GM19043 (cell line): ENCODE measurements at regions not wholly inside any gene's neighbourhood (a gene's known extent, or its start where the extent isn't known, plus 50 kb on each side); places are given as distances from the start of the nearest gene placed in this dataset.
A peak's percentile ranks its signal among the peaks of the same experiment; 100 is the strongest.
"Not testable (repeated sequence)": the region's sequence is repeated elsewhere in the genome, so short reads cannot be mapped to it uniquely, and the experiment has no call there.

Experiments
- ATAC-seq: cut with Tn5 transposase; IDR thresholded peaks from one replicate; pipeline ENCODE4 v1.9.1; 2021; ENCODE audit warnings: low read depth; ENCODE audit not compliant: unreplicated experiment

- no peak for ATAC-seq
Measured at GRCh38 chr1:173337126-173337525, 130.0 kb upstream of the TNFSF4 start.

- no peak for ATAC-seq
Measured at GRCh38 chr1:173341307-173341706, 134.2 kb upstream of the TNFSF4 start.

DNA sequence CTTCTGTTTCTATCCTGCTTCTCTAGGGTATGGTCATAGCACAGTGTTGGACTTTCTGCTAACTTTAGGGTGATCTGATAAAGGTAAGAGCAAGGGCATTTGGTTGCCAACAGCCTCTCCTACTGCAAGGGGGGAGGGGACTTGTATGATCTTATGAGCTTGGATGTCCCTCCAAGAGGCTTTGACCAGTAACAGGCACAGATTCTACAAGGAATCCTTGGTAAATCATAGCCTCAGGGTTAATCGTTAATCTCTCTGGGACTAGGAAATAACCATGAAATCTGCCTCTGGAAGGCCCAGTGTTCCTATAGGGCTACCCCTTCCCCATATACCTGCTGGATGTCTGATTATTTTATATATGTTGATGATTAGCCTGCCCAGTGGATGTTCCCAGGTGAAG, 134.8 kb upstream of the TNFSF4 start:
- no peak for ATAC-seq

GRCh38 chr1:173342736-173343135, 134.4 kb upstream of the PRDX6 start:
- no peak for ATAC-seq

- ATAC-seq = no peak
Measured at GRCh38 chr1:173344034-173344743, 132.9 kb upstream of the PRDX6 start.

- ATAC-seq = no peak
Measured at GRCh38 chr1:173347282-173347818, 129.8 kb upstream of the PRDX6 start.

DNA sequence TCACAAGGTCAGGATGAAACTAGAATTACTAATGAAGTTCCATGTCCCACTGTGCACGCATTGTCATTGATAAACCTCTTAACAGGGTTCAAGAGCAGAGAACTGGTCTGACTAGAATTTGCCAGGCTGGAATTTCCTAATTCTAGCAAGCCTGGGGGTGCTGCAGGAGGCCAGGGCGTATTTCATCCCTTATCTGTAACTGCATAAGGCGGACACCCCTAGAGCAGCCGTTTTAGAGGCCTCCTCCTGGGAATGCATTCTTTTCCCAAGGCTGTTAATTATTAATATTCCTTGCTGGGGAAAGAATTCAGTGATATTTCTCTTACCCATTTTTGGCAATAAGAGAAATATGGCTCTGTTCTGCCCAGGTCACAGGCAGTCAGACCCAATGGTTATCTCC, 124.5 kb upstream of the PRDX6 start:
- ATAC-seq = not testable (repeated sequence)

DNA sequence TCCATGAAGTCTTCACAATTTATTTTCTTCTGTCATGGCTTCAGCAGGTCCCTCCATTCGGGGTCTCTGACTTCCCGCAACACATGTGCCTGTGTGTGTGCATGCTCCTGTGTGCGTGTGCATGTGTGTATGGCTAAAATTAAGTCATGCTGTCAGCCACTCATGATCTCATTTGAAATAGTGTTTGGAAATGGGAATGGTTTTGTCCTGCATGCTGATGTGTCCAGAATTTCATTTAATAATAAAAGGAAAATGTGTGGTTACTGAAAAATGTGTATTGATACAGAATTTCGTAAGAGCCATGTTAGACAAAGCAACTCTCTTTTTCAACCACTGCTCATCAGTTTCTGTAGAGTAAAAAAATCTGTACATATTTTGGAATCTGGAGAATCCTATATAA, 123.8 kb upstream of the PRDX6 start:
- no peak for ATAC-seq

DNA sequence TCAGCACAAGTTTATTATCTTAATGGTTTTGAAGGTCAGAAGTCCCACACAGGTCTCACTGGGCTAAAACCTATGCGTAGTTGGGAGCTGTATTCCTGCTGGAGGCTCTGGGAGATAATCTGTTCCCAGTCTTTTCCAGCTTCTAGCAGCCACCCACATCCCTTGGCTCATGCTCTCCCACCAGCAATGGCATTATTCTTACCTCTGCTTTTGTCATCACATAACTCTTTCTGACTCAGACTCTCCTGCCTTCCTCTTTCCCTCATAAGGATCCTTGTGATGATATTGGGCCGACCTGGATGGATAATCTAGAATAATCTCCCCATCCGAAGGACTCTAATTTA, 122.2 kb upstream of the PRDX6 start:
- ATAC-seq = no peak

DNA sequence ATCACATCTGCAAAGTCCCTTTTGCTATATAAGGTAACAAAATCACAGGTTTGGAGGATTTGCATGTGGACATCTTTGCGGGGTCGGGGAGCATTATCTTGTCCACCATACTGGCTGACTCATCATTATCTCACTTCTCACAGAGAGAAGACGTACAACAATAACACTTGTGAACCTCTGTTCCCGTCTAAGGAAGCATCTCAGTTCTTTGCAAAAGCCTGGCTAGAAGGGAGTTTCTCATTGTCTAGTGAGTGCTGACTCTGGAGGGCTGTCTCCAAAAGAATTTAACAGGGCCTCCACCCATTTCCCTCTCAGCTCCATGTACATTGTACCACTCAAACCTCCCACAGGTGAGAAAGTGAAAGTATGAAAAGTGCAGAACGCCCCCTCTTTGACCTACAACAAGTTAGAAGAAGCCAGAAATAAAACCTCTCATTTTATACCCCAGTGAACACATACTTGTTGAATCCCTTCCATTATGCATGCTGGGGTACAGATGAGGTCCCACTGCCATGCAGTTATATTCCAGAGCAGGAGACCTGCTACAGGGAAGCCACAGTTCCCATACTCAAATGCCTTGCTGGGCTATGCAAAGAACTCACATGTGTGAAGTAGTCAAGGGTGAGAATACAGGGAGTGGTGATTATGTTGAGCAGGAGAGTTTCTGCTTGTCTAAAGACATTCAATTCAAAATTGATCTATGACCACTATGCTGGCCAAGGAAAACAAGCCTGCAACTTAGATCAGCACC, 121.7 kb upstream of the PRDX6 start:
- peak; percentile 54 for ATAC-seq

DNA sequence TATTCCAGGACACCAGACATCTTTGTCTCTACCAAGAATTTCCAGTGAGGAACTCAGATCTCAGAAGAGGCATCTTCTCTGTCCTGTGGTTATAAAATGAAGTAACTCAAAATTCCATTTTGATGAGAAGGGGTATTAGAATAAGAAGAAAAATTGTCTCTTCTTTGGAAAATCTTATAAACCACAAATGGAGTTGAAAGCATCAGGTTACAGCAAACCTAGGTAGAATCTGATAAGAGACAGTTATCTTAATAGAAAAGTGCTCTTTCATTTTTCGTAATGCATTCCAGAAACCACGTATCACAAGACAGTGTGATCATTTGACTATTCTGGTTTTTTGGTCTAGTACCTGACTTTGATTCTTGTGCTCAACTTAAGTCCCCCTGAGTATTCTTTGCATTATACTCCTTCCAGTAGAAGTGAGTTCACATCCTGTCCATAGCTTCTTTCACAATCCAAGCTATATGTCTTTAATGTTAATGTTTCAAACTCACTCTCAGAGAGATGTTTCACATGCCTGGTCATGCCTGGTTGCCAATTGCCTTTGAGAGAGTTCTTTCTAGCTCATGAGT, 120.9 kb upstream of the PRDX6 start:
- peak; percentile 41 for ATAC-seq

DNA sequence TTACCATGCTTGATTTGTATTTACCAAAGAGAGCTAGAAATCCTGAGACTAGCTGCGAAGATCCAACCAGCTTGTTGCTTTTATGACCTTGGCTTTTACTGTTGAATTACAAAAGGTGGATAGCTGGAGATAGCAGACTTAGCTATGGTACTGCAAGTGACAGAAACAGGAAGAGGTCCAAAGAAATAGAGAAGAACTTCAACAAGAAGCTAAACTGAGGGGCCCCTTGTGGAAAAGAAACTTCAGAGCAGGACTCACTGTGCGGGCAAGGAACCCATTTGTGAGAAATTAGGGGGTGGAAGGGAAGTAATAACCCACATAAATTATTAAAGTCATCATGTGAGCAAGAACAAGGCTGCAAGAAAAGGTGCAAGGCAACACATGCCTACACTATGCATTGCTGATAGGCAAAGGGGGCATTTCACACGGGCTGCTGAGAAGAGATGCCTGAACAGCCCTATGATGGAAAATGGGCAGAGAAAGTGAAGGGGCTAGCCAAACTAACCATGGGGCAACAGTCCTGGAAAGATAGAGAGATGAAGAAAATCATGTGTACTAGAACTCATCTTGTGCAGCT, 116.6 kb upstream of the PRDX6 start:
- no peak for ATAC-seq

GRCh38 chr1:173362543-173362942, 114.6 kb upstream of the PRDX6 start:
- ATAC-seq = no peak

DNA sequence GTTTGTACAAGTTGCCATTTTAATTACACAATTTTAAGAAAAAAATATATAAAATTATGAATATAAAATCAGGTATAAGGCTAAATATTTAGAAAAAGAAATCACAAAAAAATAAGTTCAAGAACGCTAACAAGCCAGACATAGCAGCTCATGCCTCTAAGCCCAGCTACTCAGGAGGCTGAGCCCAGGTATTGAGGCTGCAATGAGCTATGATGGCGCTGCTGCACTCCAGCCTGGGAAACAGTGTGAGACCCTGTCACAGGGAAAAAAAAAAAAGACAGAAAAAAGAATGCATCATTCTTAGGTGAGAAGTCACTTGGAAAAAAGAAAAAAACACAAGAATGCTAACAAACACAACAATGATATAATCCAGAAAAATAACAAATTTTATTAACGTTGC, 112.3 kb upstream of the PRDX6 start:
- ATAC-seq = no peak

DNA sequence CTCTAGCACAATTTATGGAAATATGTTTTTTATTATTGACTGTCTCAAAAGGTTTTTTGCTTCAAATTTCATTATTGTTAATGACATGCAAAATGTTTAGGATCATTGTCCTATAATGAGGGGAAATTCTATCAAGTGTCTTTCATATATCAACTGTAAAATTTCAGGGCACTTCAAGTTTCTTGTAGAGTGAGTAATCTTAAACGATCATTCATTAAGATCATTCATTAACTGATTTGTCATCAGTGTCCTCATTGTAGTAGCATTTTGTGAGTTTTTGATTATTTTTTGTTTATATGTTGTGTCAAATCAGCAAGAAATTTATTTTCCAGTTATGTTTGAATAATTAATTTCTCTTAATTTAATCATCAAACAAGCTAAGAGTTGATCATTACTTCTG, 111.8 kb upstream of the PRDX6 start:
- no peak for ATAC-seq

DNA sequence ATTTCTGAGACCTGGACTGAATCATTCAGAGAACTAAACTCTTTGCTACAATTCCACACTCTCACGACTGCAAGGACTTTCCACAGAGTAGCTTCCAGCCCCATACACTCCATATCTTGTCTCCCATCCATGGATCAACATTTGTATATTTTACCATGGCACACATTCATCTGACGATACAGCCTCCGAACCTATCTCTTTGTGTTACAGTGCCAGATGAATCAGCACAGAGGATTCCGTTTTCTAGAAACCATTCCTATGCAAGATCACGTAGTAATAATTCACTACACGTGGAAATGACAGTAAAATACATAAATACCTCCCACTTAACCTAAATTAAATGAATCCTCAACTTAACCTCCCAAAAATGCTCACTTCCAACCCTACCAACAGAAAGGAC, 110.0 kb upstream of the PRDX6 start:
- ATAC-seq = no peak

DNA sequence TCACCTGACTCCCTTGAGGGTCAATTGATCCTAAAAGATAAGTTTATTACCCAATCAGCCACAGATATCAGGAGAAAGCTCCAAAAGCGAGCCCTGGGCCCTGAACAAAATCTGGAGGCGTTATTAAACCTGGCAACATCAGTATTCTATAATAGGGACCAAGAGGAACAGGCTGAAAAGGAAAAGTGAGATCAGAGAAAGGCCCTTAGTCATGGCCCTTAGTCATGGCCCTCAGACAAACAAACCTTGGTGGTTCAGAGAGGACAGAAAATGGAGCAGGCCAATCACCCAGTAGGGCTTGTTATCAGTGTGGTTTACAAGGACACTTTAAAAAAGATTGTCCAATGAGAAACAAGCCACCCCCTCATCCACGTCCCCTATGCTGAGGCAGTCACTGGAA, 106.5 kb upstream of the PRDX6 start:
- ATAC-seq = not testable (repeated sequence)

DNA sequence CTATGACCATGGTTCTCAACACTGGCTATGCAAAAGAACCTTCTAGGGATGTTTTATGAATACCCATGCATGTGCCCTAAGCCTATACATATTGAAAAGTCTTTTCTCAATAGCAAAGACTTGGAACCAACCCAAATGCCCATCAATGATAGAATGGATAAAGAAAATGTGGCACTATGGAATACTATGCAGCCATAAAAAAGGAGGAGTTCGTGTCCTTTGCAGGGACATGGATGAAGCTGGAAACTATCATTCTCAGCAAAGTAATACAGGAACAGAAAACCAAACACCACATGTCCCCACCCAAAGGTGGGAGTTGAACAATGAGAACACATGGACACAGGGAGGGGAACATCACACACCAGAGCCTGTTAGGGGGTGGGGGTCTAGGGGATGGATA, 101.1 kb upstream of the PRDX6 start:
- ATAC-seq = not testable (repeated sequence)

- ATAC-seq = no peak
Measured at GRCh38 chr1:173377266-173377665, 99.9 kb upstream of the PRDX6 start.

DNA sequence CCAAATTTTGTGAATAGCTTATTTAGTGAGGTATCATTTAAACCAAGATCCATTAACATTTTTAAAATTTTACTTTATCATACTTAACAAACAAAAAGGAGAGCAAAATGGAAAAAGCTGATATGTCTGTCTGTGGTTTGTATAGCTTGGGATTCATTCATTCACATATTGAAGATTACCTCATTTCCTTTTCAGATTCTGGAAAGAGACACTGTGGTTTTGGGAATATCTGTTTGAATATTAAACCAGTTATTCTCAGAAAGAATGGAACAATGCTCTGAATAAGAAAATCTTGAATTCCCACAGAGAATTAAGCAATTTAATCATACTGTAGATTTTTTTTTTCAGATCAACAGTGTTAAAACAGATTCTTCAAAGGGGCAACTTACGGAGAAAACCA, 93.8 kb upstream of the PRDX6 start:
- no peak for ATAC-seq

DNA sequence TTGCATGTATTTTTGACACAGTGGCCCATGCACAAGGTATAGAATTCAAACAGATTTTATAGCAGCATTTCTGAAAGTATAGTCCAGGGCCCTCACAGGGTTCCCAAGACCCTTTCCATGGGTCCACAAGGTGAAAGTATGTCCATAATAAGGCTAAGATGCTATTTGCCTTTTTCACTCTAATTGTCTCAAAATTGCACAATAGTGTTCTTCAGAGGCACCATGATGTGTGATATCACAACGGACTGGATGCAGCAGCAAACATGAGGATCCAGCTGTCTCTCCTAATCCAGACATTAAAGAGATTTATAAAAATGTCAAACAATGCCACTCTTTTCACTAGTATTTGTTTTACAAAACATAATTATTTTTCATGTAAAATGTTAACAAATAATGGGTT, 88.8 kb upstream of the PRDX6 start:
- ATAC-seq = no peak
